NCI-H1092 (cell line): ENCODE measurements at regions not wholly inside any gene's neighbourhood (a gene's known extent, or its start where the extent isn't known, plus 50 kb on each side); places are given as distances from the start of the nearest gene placed in this dataset.

Experiments
- DNase-seq: peaks from one replicate; lab custom pipeline; 2025; lab: John Stamatoyannopoulos, UW

DNA sequence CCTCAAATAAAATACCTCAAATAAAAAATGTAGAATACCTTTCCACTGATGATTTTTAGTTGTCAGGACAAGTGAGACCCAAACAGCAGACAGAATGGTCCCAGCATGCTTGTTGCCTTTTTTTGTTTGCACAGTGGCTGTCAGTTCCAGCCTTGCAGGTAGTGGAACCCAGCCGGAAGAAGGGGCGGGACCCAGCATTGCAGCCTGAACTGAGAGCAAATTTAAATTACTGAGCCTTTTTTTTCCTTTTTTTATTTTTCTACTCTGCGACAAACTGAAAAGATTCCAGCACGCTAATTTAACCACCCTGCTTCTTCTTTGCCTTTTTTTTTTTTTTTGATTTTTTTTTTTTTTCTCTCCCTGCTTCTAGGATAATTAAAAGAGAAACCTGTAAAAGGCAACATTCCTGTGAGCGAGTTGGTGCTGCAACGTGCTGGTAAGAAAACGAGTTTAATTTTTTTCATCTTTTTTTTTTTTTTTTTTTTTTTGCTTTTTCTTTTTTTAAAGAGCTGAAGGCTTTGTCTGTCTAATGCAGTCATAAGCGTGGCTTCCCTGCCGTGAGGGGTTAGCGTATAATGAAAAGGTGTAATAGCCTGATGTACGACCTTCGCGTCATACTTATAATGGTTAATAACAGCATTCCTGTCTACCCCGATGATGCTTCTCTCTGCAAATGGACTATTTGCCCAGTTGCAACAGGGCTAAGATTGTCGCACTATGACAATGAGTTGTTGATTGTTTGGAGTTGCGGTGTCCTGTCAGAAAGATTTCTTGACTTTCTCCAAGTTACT is 555.3 kb upstream of the CELF2 start:
- no peak for DNase-seq

- DNase-seq = no peak
These were observed 545.9 kb upstream of the CELF2 start for GRCh38 chr10:10471758-10472157.

- no peak for DNase-seq
These were observed 541.9 kb upstream of the CELF2 start for GRCh38 chr10:10475812-10476211.

DNA sequence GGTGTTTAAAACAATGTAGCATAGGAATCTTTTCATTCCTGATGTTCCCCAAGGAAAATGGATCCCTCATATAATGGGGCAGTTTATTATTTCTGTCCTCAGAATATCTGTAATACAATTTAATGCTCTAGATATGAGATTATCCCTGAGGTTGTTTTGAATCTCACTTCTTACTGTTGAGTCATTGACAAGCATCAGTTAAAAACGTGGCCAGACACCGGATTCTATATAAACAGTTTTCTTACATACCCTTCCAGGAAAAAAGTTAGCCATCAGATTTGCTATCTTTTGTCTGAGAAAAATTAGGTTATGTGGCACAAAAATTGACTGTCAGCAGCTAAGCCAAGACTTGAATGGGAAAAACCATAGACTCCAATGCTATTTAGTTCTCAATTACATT is 539.8 kb upstream of the CELF2 start:
- no peak for DNase-seq

- no peak for DNase-seq
These were observed 538.2 kb upstream of the CELF2 start for GRCh38 chr10:10479465-10479864.

DNA sequence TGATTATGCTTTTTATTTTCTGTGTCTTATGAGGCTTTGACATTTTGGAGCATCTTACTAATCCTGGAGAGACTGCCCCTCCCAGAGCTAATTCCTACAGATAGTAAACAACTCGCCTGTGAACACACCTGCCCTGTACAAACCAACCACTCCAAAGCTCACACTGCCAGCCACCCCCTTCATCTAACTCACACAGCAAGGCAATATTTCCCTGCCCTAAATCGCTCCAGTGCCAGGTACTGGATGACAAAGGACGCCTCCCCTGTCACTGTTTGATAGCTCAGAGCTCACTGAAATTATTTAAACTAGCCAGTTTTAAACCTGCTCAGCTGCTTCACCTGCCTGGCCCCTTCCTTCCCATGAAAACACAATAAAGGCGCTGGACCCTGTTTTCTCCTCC is 535.1 kb upstream of the CELF2 start:
- DNase-seq = no peak

DNA sequence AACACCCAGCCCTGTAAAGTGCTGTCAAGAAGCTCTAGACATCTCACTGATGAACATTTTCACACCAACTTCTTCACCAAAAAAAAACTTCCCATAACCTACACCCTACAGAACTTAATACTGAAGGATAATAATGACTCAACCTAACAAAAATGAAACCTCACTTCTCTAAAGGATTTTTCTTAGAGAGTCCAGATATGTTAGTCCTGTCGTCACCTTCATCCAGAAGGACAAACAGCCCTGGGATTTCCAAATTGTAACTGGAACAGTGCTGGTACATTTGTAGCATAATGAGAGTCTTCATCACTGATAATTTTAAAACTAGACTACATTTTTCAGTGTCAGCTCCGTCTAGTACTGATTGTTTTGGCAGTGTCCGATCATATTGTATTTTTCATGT is 528.6 kb upstream of the CELF2 start:
- no peak for DNase-seq

GRCh38 chr10:10489805-10490571 is 527.7 kb upstream of the CELF2 start:
- no peak for DNase-seq

DNA sequence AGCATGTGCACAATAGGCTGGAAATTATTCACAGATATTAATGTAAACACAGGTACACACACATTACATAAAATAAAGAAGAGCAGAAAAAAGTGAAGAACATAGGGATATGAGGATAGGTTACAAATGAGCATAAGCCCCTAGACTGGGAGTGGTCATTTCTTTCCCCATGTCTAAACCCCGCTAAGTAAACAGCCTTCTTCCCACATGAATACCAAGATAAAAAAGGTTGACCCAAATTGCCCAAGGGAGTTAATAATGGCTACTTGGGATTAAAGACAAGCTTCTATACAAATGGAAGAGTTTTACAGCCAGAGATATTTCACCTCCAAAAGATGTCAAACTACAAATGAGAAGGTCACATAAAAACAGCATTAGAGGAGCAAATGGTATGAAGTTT is 527.1 kb upstream of the CELF2 start:
- DNase-seq = no peak

GRCh38 chr10:10492420-10492819 is 525.3 kb upstream of the CELF2 start:
- no peak for DNase-seq

DNA sequence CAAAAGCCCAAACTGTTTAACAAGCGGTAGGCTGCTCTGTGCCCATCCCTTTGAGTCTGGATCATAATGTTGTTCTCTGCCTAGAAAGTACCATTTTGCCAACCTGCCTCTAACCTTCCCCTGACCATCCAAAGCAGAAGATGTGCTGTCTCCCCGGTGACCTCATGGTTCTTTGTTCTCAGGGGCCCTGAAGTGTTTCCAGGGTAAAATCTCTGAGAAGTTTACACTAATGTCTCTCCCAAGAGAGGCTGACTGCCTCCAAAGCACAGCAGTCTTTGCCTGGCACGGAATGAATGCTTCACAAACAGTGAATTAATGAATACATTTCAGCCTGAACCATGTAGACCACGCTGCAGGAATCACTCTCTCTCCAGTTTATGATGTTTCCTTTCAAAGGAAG is 523.8 kb upstream of the CELF2 start:
- DNase-seq = no peak

DNA sequence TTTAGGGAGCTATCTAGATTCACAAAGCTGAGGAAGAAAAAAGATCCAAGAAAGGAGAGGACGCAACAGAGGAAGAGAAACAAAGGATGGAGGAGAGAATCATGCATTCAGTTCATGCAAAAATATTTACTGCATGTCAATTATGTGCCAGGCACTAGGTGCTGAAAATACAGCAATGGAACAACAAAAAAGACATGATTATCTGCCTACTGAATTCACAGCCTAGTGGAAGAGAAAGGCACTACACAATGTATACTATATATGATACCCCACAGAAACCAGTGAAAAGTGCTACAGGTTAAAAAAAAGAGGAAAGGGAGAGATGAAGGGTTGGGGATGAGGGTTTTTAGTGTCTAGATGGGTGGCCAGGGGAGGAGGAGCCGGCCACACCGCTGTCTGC is 520.4 kb upstream of the CELF2 start:
- DNase-seq = no peak

DNA sequence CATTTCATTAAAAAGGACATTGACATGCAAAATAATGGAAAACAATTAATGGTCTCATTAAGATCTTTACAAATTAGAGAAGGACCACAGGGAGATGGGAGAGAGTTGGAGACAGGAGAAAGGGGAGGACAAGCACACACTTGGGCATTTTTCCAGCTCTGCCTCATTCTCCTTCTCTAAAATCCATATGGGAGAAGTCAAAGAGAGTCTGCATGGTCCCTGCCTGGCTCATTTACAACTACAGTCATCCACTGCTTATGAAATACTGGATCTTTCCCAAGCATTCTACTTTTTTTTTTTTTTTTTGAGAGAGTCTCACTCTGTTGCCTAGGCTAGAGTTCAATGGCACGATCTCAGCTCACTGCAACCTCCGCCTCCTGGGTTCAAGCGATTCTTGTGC is 518.9 kb upstream of the CELF2 start:
- no peak for DNase-seq

- DNase-seq = no peak
These were observed 517.8 kb upstream of the CELF2 start for GRCh38 chr10:10499839-10500238.

DNA sequence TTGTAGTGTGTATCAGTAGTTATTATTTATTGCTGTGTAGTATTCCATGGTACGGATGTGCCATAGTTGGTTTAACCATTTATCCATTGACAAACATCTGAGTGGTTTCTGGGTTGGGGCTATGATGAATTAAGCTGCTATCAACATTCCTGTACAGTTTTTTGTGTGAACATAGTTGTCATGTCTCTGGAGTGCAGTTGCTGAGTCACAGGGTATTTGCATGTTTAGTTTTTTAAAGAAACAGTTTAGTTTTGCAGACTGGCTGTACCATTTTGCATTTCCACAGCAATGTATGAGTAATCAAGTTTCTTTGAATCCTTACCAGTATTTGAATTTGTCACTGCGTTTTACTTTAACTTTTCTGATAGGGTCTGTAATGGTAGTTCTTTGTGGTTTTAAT is 516.7 kb upstream of the CELF2 start:
- DNase-seq = no peak

- DNase-seq = no peak
These were observed 513.9 kb upstream of the CELF2 start for GRCh38 chr10:10503772-10504171.

DNA sequence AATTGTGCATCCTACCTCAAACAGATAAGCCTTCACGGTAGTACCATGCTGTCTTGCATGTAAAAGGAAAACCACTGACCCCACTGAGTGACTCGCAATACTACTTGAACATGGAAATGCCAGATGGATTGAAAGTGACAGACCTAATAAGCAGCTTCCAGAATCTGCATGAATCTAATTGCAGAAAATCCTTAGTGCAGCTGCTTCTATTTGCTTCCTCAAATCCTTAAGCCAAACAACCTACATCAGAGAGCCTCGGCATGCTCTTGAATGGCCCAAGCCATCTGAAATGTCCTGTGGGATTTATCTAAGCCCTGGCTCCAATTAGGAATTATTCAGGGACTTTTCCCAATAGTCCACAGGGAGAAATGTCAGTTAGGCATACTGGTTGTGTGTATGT is 509.5 kb upstream of the CELF2 start:
- no peak for DNase-seq

DNA sequence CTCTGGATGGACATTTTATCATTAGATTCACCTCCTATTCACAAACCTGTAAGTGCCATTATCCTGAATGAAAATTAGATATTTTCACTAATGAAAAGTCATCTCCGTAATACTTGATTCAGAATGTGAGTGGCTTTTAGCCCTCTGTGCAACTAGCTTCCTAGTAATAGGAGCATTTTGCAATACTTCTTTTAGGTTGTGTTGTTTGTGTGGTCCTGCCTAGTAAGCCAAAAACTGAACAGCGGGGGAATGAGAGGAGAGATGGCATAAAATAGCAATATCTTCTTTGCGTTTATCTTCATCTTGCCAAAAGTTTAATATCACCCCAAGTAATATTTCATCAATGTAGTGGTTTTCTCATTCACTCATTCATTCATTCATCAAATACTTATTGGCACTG is 507.5 kb upstream of the CELF2 start:
- DNase-seq = no peak

GRCh38 chr10:10513067-10513466 is 504.6 kb upstream of the CELF2 start:
- DNase-seq = no peak

GRCh38 chr10:10513898-10514297 is 503.8 kb upstream of the CELF2 start:
- no peak for DNase-seq

GRCh38 chr10:10514797-10515196 is 502.9 kb upstream of the CELF2 start:
- DNase-seq = no peak

- DNase-seq = no peak
These were observed 502.0 kb upstream of the CELF2 start for GRCh38 chr10:10515479-10516204.
